NCI-H1694 treated with DMSO at 0.1 percent for 48 hours (cell line): ENCODE measurements at regions not wholly inside any gene's neighbourhood (a gene's known extent, or its start where the extent isn't known, plus 50 kb on each side); places are given as distances from the start of the nearest gene placed in this dataset.

ENCODE experiments used
- DNase-seq: peaks from one replicate; lab custom pipeline; 2025; lab: John Stamatoyannopoulos, UW

DNA sequence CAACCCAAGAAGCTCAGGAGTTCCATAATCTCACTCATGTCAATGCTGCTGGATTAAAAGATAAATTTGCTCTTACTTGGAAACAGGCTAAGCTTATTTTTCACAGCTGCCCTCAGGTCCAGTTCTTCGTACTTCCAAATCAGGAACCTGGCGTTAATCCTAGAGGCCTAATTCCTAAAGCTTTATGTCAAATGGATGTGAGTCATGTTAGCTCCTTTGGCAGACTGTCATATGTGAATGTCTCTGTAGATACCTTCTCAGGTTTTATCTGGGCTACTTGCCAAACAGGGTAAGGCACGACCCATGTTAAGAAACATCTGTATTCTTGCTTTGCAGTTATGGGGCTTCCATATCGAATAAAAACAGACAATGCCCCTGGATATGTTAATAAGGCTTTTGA is 504.6 kb downstream of the ALG10 start:
- no peak for DNase-seq

DNA sequence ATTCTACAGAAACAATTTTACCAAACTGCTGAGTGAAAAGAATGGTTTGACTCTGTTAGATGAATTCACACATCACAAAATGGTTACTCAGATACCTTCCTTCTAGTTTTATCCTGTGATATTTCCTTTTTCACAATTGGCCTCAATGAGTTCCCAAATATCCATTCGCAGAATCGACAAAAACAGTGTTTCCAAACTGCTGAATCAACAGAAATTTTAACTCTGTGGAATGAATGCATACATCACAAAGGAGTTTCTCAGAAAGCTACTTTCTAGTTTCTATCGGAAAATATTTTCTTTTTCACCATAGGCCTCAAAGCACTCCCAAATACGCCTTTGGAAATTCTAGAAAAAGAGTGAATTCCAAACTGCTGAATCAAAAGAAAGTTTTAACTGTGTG is 525.0 kb downstream of the ALG10 start:
- no peak for DNase-seq

GRCh38 chr12:34591966-34592365 is 569.7 kb downstream of the ALG10 start:
- DNase-seq, result no peak

- no peak for DNase-seq
These were observed 573.7 kb downstream of the ALG10 start for GRCh38 chr12:34595749-34596733.

DNA sequence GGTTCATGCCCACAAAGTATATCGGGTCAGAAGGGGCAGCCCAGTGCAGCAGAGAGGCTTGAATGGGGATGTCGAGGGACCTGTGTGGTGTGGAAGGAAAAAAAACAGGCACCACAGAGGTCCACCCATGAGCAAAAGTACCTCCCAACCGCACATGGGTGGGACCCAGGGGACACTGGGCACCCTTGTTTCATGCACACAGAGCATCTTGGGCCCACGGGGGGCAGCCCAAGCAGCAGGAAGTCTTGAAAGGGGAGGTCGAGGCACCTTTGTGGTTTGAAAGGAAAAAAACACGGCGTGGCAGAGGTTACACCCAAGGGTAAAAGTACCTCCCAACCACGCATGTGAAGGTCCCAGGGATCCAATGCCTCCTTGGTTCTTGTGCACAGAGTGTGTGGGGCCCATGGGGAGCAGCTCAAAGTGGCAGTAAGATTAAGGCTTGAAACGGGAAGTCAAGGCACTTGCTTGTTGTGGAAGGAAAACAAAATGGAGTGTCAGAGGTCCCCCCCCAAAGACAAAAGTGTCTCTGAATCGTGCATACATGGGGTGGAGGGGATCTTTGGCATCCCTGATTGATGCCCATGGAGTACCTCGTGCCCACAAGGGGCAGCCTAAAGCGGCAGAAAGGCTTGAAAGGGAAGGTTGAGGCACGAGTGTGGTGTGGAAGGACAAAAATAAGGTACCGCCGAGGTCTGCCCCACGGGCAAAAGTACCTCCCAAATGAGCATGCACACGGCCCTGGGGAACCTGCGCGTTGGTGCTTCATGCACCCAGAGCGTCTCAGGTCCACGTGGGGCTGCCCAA is 575.5 kb downstream of the ALG10 start:
- no peak for DNase-seq

DNA sequence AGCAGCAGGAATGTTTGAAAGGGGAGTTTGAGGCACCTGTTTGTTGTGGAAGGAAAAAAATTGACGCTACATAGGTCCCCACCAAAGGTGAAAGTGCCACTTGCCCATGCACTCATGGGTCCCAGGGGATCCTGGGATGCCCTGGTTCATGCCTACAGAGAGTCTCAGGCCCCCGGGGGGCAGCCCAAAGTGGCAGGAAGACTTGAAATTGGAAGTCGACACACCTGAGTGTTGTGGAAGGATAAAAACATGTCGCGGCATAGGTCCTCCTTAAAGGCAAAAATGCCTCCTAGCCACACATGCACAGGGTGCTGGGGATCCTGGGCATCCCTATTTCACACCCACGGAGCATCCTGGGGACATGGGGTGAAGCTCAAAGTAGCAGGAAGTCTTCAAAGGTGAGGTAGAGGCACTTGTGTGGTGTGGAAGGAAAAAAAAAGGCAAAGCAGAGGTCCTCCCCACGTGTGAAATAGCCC is 576.1 kb downstream of the ALG10 start:
- DNase-seq, result no peak

DNA sequence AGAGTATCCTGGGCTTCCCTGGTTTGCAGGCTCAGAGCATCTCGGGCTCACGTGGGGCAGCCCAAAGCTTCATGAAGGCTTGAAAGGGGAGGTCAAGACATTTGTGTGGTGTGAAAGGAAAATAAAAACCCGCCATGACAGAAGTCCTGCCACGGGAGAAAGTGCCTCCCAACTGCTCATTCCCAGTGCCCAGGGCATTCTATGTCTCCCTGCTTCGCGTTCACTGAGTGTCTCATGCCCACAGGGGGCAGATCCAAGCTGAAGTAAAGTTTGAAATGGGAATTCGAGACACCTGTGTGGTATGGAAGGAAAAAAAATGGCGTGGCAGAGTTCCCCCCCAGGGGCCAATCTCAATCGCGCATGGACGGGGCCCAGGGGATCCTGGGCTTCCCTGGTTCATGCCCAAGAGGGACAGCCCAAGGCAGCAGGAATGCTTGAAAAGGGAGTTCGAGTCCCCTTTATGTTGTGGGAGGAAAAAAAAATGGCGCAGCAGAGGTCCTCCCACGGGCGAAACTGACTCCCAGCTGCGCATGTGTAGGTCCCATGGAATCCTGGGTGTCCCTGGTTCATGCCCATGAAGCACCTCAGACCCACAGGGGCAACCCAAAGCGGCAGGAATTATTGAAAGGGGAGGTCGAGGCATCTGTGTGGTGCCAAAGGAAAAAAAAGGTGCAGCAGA is 576.7 kb downstream of the ALG10 start:
- DNase-seq, result no peak

DNA sequence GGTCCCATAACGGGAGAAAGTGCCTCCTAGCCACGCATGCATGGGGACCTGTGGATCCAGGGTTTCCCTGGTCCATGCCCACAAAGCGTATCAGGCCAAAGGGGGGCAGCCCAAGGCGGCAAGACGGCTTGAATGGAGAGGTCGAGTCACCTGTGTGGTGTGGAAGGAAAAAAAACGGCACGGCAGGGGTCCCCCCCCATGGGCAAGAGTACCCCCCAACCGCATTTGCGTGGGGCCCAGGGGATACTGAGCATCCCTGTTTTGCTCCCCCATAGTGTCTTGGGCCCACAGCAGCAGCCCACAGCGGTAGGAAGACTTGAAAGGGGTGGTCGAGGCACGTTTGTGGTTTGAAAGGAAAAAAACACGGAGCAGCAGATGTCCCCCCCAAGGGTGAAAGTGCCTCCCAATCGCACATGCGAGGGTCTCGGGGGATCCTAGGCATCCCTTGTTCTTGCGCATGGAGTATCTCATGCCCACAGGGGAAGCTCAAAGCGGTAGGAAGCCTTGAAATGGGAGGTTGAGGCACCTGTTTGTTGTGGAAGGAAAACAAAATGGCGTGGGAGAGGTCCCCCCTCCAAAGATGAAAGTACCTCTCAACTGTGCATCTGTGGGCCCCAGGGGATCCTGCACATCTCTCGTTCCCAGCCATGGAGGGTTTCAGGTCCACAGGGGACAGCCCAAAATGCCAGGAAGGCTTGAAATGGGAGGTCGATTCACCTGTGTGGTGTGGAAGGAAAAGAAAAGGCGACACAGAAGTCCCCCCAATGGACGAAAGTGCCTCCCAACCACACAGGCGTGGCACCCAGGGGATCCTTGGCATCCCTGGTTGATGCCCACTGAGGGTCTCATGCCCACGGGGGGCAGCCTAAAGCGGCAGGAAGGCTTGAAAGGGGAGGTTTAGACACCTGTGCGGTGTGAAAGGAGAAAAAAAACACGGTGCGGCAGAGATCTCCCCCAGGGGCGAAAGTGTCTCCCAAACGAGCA is 577.5 kb downstream of the ALG10 start:
- DNase-seq, result no peak

GRCh38 chr12:34600592-34601462 is 578.5 kb downstream of the ALG10 start:
- no peak for DNase-seq

- no peak for DNase-seq
These were observed 579.4 kb downstream of the ALG10 start for GRCh38 chr12:34601689-34602088.

- DNase-seq, result no peak
These were observed 580.1 kb downstream of the ALG10 start for GRCh38 chr12:34602213-34602940.

DNA sequence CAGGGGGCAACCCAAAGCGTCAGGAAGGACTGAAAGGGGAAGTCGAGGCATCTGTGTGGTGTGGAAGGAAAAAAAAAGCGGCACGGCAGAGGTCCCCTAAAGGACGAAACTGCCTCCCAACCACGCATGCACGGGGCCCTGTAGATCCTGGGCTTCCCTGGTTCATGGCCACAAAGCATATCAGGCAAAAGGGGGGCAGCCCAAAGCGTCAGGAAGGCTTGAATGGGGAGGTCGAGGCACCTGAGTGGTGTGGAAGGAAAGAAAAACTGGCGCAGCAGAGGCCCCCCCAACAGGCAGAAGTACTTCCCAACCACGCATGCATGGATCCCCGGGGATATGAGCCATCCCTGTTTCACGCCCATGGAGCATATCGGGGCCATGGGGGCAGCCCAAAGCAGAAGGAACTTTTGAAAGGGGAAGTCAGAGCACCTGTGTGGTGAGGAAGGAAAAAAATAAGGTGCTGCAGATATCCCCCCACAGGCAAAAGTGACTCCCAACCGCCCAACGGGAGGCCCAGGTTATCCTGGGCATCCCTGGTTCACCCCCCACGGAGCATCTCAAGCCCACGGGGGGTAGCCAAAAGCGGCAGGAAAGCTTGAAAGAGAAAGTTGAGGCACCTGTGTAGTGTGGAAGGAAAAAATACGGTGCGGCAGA is 581.2 kb downstream of the ALG10 start:
- DNase-seq, result no peak

- DNase-seq, result no peak
These were observed 581.9 kb downstream of the ALG10 start for GRCh38 chr12:34604227-34604626.

DNA sequence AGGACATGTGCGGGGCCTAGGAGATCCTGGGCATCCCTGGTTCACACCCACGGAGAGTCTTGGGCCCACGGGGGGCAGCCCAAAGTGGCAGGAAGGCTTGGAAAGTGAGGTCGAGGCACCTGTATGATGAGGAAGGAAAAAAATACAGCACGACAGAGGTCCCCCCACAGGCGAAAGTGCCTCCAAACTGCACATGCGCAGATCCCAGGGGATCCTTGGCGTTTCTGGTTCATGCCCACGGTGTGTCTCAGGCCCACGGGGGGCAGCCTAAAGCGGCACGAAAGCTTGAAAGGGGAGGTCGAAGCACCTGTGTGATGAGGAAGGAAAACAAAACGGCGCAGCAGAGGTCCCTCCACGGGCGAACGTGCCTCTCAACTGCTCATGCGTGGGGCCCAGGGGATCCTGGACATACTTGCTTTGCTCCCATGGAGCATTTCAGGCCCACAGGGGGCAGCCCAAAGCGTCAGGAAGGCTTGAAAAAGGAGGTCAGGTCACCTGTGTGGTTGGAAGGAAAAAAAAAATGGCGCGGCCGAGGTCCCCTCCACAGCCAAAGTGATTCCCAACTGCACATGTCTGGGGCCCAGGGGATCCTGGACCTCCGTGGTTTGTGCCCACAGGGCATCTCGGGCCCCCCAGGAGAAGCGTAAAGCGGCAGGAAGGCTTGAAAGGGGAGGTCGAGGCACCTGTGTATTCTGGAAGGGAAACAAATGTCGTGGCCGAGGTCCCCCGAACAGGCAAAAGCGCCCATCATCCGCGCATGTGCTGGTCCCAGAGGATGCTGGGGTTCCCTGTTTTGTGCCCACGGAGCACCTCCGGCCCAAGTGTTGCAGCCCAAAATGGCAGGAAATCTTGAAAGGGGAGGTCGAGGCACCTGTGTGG is 582.6 kb downstream of the ALG10 start:
- no peak for DNase-seq

GRCh38 chr12:34605510-34605887 is 583.2 kb downstream of the ALG10 start:
- DNase-seq, result no peak

DNA sequence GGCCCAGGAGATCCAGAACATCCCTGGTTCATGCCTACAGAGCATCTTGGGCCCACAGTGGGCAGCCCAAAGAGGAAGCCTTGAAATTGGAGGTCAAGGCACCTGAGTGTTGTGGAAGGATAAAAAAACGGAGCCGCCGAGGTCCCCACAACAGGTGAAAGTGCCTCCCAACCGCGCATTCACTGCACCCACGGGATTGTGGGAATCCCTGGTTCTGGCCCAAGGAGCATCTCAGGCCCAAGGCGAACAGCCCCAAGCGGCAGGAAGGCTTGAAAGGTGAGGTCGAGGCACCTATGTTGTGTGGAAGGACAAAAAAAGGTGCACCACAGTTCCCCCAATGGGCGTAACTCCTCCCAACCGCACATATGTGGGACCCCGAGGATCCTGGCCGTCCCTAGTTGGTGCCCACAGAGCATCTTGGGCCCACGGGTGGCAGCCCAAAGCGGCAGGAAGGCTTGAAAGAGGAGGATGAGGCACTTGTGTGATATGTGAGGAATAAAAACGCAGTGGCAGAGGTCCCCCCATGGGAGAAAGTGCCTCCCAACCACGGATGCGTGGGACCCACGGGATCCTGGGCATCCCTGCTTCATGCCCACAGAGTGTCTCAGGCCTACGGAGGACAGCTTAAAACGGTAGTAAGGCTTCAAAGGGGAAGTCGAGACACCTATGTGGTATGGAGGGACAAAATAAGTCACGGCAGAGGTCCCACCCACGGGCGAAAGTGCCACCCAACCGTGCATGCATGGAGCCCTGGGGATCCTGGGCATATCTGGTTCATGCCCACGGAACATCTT is 583.9 kb downstream of the ALG10 start:
- DNase-seq, result no peak
